ENCODE measurements at regions not wholly inside any gene's neighbourhood (a gene's known extent, or its start where the extent isn't known, plus 50 kb on each side); places are given as distances from the start of the nearest gene placed in this dataset.
A peak's percentile ranks its signal among the peaks of the same experiment; 100 is the strongest.

GRCh38 chr4:111761531-111761930, 383.7 kb upstream of the FAM241A start:
- no peak for DNase-seq

GRCh38 chr4:111770514-111770913, 374.7 kb upstream of the FAM241A start:
- no peak for DNase-seq

GRCh38 chr4:111773858-111774257, 371.4 kb upstream of the FAM241A start:
- no peak for DNase-seq

DNA sequence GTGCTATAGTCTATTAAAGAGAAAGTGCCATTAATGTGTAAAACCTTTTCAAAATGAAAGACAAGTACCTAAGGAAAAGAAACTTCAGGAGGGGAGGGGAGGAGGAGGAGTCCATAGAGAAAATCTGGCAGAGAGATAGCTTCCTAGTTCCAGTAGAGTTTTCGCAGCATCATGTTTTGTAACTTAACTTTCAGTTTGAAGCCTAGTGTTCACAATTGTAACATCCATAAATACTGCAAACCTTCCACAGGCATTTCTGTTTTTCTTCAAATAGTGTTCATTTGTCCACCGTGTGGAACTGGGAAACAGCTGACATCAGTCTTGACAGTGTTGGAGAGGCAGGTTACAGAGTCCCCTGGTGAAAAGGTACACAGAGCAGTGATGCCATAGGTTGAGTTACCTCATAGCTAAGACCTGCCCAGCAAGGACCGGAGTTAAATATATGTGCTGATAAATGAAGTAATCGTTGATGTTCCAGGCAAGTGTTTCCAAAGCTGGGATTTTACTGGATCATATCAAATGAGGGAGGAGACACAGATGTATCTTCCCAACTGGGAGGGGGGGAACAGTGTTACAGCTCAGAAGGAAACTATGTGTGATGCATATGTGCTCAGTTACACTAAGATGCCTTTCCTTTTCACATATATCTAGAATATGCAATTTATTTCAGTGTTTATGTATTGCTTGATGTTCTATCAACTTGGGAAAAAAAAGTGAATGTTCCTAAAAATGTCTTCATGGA, 369.5 kb upstream of the FAM241A start:
- DNase-seq: no peak

DNA sequence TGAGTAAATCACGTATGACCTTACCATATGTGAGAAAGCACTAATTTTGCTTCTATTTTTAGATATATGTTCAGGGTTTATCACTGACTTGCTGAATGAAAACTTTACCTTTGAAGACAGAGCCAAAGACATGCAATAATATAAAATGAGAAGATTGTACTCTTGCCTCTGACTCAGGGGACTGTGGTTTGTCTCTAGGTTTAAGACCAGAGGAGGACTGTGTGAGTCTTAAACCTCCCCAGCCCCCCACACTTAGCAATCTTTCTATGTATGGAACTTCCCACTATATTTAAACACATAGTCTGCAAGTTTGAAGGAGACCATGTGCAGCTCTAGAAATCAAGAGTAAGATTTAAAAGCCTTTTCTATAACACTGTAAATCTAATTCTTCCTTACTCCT, 368.7 kb upstream of the FAM241A start:
- DNase-seq: no peak

DNA sequence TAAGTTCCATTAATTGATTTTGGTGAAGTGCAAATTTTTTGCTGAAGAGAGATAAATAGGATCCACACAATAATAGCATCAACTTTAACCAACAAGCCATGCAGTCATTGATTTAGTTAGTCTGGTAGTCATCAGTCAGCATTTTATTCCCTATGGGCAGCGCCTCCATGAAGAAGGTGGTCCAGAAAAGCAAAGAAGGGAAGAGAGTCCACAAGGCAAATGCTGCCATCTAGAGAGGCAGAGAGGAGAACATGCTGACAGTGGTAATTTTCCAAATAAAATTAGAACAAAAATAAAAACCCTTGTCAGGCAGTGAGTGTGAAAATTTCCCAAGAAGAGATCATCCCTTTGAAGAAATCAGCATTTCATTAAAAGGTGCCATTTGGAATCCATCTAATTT, 366.7 kb upstream of the FAM241A start:
- DNase-seq: no peak

DNA sequence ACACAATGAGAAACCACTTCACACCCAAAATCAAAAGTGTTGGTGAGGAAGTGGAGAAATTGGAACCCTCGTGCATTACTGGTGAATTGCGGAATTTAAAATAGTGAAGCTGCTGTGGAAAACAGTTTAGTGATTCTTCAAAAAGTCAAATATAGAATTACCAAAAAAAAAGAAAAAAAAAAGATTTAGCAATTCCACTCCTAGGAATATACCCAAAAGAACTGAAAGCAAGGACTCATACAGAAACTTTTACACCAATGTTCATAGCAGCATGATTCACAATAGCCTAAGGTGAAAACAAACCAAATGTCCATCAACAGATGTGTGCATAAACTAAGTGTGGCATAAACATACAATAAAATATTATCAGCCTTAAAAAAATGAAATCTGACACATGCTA, 364.3 kb upstream of the FAM241A start:
- no peak for DNase-seq

DNA sequence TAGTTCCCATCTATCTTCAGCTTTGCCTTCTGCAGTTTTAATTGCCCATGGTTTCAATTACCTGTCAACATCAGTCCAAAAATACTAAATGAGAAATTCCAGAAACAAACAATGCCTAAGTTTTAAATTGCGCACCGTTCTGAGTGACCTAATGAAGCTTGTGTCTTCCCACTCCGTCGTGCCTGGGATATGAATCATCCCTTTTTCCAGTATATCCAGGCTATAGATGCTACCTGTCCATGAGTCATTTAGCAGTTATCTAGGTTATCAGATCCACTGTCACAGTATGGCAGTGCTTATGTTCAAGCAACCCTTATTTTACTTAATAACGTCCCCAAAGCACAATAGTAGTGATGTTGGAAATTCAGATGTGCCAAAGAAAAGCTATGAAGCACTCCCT, 363.6 kb upstream of the FAM241A start:
- no peak for DNase-seq

DNA sequence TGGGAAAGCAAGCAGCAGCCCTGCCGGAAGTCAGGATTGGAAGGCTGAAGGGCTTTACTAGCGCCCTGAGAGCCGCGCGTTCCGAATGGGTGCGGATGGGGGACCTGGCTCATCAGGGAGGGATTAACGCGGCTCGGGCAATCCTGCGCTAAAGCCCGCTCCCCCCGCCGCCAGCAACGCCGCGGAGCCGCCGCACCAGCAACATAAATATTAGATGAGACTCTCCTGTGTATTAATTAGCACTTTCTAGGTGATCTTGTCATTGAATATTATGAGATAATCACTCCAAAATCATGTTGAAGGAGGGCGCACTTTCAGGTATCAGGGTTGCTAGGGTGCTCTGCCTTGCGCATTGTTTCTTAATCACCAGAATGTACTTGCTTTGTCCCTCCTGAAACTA, 357.2 kb upstream of the FAM241A start:
- no peak for DNase-seq

GRCh38 chr4:111789901-111790640, 355.2 kb upstream of the FAM241A start:
- DNase-seq: no peak

DNA sequence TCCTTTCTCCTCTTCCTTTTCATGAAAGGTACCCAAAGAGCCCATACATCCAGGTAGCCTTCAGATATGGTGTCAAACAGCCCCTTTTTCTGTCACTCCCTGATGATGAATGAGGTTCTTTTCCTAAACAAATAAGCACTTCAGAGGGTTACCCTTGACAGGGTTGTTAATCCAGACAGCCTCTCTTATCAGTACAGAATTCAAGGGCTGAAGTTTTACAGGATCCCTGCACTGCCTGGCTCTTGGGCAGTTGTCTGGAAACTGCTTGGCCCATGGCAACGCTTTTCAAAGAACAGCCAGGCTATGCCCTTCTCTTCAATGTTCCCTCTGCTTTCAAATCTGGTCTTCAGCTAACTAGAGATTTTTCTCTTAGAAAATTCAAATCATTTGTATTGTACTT, 352.6 kb upstream of the FAM241A start:
- DNase-seq: no peak

DNA sequence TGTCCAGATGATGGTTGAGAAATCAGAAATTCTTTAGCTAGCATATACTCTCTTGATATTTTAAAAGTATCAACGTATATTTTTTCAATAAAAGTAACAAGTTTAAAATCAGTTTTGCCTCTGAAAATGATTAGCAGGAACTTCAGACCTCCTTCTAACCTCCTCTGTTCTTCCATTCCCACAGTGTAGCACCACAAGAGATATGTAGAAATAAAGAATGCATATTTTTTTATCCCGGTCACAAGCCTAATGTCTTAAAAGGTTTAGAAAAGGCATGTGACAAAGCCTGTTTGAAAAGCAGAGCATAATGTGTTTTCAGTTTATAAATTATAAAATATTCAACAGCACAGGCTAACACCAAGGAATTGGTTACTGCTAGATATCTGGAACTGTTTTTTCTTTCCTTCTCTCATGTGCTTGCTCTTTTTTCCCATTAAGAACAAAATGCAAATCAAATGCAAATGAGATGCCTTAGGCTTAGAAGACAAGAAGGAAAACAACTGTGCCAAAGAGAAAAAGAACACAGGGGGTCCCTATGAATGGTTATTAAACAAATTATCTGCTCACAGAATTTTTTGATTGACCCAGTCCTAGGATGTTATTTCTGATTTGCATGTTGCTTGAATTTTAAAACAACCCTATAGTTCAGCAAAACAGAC, 351.7 kb upstream of the FAM241A start:
- no peak for DNase-seq

GRCh38 chr4:111797455-111798163, 347.6 kb upstream of the FAM241A start:
- no peak for DNase-seq

DNA sequence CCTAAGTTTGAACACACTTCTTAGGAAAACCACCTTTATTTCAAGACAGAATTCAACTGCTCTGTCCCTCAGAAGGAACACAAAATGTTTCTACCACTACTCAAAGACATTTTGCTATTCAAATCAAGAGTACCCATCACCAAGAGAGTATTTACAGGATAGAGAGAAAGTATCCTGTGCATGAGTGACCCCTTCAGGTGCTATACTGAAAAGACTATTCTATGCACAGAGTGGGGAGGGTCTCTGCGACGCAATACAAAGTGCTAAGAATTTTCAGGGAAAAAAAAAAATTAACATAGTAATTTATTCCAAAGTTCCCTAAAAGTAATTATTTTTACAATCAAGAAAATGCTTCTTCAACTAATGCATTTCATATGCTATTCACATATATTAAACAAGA, 346.4 kb upstream of the FAM241A start:
- DNase-seq: no peak

- no peak for DNase-seq
Observed at GRCh38 chr4:111800551-111800950, 344.7 kb upstream of the FAM241A start.

GRCh38 chr4:111802191-111802590, 343.1 kb upstream of the FAM241A start:
- no peak for DNase-seq

- no peak for DNase-seq
Observed at GRCh38 chr4:111806331-111806730, 338.9 kb upstream of the FAM241A start.

DNA sequence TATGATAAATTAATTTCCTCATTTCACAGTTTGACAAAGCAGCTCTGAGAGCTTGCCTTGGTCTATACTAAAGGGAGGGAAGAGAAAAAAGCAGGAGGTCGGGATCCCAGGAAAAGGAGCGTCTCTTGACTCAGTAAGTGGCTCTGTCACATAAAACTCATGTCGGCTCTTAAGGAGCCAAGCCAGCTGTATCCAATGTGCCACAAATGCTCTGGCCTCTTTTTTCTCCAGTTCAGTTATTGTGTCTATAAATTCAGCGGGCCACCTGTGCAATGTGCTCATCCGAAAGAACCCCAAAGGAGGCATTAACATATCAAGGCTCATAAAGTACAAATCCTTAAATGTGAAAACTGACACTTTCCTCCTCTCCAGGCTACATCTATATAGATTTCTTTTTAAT, 337.7 kb upstream of the FAM241A start:
- no peak for DNase-seq

- DNase-seq: no peak
Observed at GRCh38 chr4:111808174-111808573, 337.1 kb upstream of the FAM241A start.

DNA sequence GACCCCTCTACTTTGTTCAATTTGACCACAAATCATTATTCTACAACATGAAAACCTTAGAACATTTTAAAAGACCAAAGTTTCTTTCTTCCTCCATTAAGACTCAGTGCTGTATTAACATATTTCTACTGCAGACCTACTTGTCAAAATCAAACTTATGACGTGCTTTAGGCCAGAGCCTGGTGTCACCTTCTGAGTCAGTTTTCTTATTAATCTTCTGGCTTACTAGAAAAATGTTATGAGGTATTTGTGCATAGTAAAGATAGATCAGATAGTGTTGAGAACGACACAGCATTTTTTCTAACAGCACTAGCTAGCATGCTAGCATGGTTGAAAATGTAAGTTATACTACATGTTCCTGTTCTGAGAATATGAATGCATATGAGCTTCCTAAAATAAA, 333.6 kb upstream of the FAM241A start:
- DNase-seq: no peak

GRCh38 chr4:111812114-111812513, 333.1 kb upstream of the FAM241A start:
- DNase-seq: no peak

GRCh38 chr4:111812760-111813159, 332.5 kb upstream of the FAM241A start:
- DNase-seq: no peak

- peak; percentile 0 for DNase-seq
Observed at GRCh38 chr4:111813555-111814140, 331.6 kb upstream of the FAM241A start.
